ENCODE measurements at regions not wholly inside any gene's neighbourhood (a gene's known extent, or its start where the extent isn't known, plus 50 kb on each side); places are given as distances from the start of the nearest gene placed in this dataset.

- ATAC-seq, result no peak
- H3K27ac ChIP-seq (ENCODE audit: low read length), result no peak overlapping the region
- no peaks in the 10 kb centered on the region for H3K79me2 ChIP-seq (ENCODE audit: low read length)
These were observed 67.9 kb upstream of the TMEM17 start for GRCh38 chr2:62573936-62574335.

GRCh38 chr2:62573137-62573731 is 67.2 kb upstream of the TMEM17 start:
- Histone ChIP-seq H3F3A (ENCODE audit: low read length, unreplicated experiment) (peaks cover under 1% of the 10 kb centered on the region), H3K9me3 (ENCODE audit: low read length) (no peaks in the 10 kb centered on the region), H2AFZ (ENCODE audit: low read length) (no peak overlapping the region), H3K9me2 (replicated peaks; ENCODE audit: low read length) (no peaks in the 10 kb centered on the region), H3K27me3 (ENCODE audit: low read length) (no peaks in the 10 kb centered on the region), H3K36me3 (ENCODE audit: low read depth, low read length) (no peaks in the 10 kb centered on the region; the same call in 1 of the 2 replicates), H3K4me3 (ENCODE audit: low read length) (no peak overlapping the region), H3K79me2 (ENCODE audit: low read length) (no peaks in the 10 kb centered on the region), H3K9ac (ENCODE audit: low read length) (no peak overlapping the region), H3K4me2 (ENCODE audit: low read length) (no peak overlapping the region), H4K20me1 (ENCODE audit: low read length) (no peaks in the 10 kb centered on the region), H3K4me1 (ENCODE audit: insufficient read depth, low read length) (peaks cover 20% of the 10 kb centered on the region), H3K27ac (ENCODE audit: low read length) (no peak overlapping the region)
- ATAC-seq (no peak), DNase-seq (no peak)
- POLR2A ChIA-PET (ENCODE audit: unreplicated experiment), result no interaction called here
- no TSS peak for BruUV-seq (replicated peaks)
- CTCF ChIA-PET, result no interaction called here
- TF ChIP-seq EZH2 (IDR thresholded peaks at IDR 0.05; ENCODE audit: low read length, unreplicated experiment), result no peak
- TF ChIP-seq EZH2phosphoT487 (IDR thresholded peaks at IDR 0.05; ENCODE audit: borderline replicate concordance, low read length), result no peak
- TF ChIP-seq, protein P1, sequence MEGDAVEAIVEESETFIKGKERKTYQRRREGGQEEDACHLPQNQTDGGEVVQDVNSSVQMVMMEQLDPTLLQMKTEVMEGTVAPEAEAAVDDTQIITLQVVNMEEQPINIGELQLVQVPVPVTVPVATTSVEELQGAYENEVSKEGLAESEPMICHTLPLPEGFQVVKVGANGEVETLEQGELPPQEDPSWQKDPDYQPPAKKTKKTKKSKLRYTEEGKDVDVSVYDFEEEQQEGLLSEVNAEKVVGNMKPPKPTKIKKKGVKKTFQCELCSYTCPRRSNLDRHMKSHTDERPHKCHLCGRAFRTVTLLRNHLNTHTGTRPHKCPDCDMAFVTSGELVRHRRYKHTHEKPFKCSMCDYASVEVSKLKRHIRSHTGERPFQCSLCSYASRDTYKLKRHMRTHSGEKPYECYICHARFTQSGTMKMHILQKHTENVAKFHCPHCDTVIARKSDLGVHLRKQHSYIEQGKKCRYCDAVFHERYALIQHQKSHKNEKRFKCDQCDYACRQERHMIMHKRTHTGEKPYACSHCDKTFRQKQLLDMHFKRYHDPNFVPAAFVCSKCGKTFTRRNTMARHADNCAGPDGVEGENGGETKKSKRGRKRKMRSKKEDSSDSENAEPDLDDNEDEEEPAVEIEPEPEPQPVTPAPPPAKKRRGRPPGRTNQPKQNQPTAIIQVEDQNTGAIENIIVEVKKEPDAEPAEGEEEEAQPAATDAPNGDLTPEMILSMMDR (conservative IDR thresholded peaks at IDR 0.05; ENCODE audit: low read depth, low read length), result no peak
- intact Hi-C loops (cut with micrococcal nuclease), result no loop called here

More at GRCh38 chr2:62573936-62574335, 67.9 kb upstream of the TMEM17 start:
- Histone ChIP-seq H3K4me2 (ENCODE audit: low read length) (no peak overlapping the region), H3K4me3 (ENCODE audit: low read length) (no peak overlapping the region), H3K4me1 (ENCODE audit: insufficient read depth, low read length) (peaks cover 25% of the 10 kb centered on the region), H3K27me3 (ENCODE audit: low read length) (no peaks in the 10 kb centered on the region), H3K9me3 (ENCODE audit: low read length) (no peaks in the 10 kb centered on the region), H3F3A (ENCODE audit: low read length, unreplicated experiment) (peaks cover 6% of the 10 kb centered on the region), H4K20me1 (ENCODE audit: low read length) (no peaks in the 10 kb centered on the region), H2AFZ (ENCODE audit: low read length) (no peak overlapping the region), H3K9me2 (replicated peaks; ENCODE audit: low read length) (no peaks in the 10 kb centered on the region), H3K36me3 (ENCODE audit: low read depth, low read length) (no peaks in the 10 kb centered on the region; the same call in 1 of the 2 replicates), H3K9ac (ENCODE audit: low read length) (no peak overlapping the region)
- TF ChIP-seq EZH2phosphoT487 (IDR thresholded peaks at IDR 0.05; ENCODE audit: borderline replicate concordance, low read length), result no peak
- TF ChIP-seq EZH2 (IDR thresholded peaks at IDR 0.05; ENCODE audit: low read length, unreplicated experiment), result no peak
- TF ChIP-seq, protein P1 (conservative IDR thresholded peaks at IDR 0.05; ENCODE audit: low read depth, low read length), result no peak
- no peak for DNase-seq
- ChIA-PET POLR2A (ENCODE audit: unreplicated experiment) (no interaction called here), CTCF (no interaction called here)
- intact Hi-C loops (cut with micrococcal nuclease), result no loop called here
- no TSS peak for BruUV-seq (replicated peaks)

- H3K4me1 ChIP-seq (ENCODE audit: insufficient read depth, low read length), result 0 out of 2 replicates have a peak, but pooled peaks cover 18% of the 10 kb centered on the region
- no peaks in the 10 kb centered on the region for H3K9me3 ChIP-seq (ENCODE audit: low read length)
- no peak for ATAC-seq
- H3K27ac ChIP-seq (ENCODE audit: low read length), result no peak overlapping the region
- H3K4me2 ChIP-seq (ENCODE audit: low read length), result no peak overlapping the region
- TF ChIP-seq EZH2phosphoT487 (IDR thresholded peaks at IDR 0.05; ENCODE audit: borderline replicate concordance, low read length) (no peak), EZH2 (IDR thresholded peaks at IDR 0.05; ENCODE audit: low read length, unreplicated experiment) (no peak)
- TF ChIP-seq, protein P1 (conservative IDR thresholded peaks at IDR 0.05; ENCODE audit: low read depth, low read length), result no peak
- ChIA-PET POLR2A (ENCODE audit: unreplicated experiment) (no interaction called here), CTCF (no interaction called here)
- H3K36me3 ChIP-seq (ENCODE audit: low read depth, low read length), result no peaks in the 10 kb centered on the region
- H3K4me3 ChIP-seq (ENCODE audit: low read length), result no peak overlapping the region
- intact Hi-C loops (cut with micrococcal nuclease), result no loop called here
- no peaks in the 10 kb centered on the region for H4K20me1 ChIP-seq (ENCODE audit: low read length)
- H3K79me2 ChIP-seq (ENCODE audit: low read length), result no peaks in the 10 kb centered on the region
- no peak overlapping the region for H2AFZ ChIP-seq (ENCODE audit: low read length)
- no peaks in the 10 kb centered on the region for H3K27me3 ChIP-seq (ENCODE audit: low read length)
- BruUV-seq (replicated peaks), result no TSS peak
- no peak overlapping the region for H3K9ac ChIP-seq (ENCODE audit: low read length)
- DNase-seq, result no peak
- H3F3A ChIP-seq (ENCODE audit: low read length, unreplicated experiment), result no peaks in the 10 kb centered on the region
- no peaks in the 10 kb centered on the region for H3K9me2 ChIP-seq (replicated peaks; ENCODE audit: low read length)
These were observed 65.1 kb upstream of the TMEM17 start for GRCh38 chr2:62570861-62571698.

Measured in PC-3 (cell line).